ENCODE measurements at regions not wholly inside any gene's neighbourhood (a gene's known extent, or its start where the extent isn't known, plus 50 kb on each side); places are given as distances from the start of the nearest gene placed in this dataset.
"Not testable (repeated sequence)": the region's sequence is repeated elsewhere in the genome, so short reads cannot be mapped to it uniquely, and the experiment has no call there.

- DNase-seq (ENCODE audit: low read depth) = no peak
Measured at GRCh38 chr13:80957019-80957655, 616.2 kb upstream of the SPRY2 start.

GRCh38 chr13:80955501-80955900 lies 614.6 kb upstream of the SPRY2 start:
- no peak for DNase-seq (ENCODE audit: low read depth)

- DNase-seq (ENCODE audit: low read depth) = no peak
Measured at GRCh38 chr13:80952158-80952557, 611.2 kb upstream of the SPRY2 start.

- no peak for DNase-seq (ENCODE audit: low read depth)
Measured at GRCh38 chr13:80946008-80946802, 605.3 kb upstream of the SPRY2 start.

GRCh38 chr13:80945328-80945727 lies 604.4 kb upstream of the SPRY2 start:
- no peak for DNase-seq (ENCODE audit: low read depth)

- DNase-seq (ENCODE audit: low read depth) = no peak
Measured at GRCh38 chr13:80939581-80939980, 598.7 kb upstream of the SPRY2 start.

- no peak for DNase-seq (ENCODE audit: low read depth)
Measured at GRCh38 chr13:80931766-80932165, 590.8 kb upstream of the SPRY2 start.

- no peak for DNase-seq (ENCODE audit: low read depth)
Measured at GRCh38 chr13:80931118-80931517, 590.2 kb upstream of the SPRY2 start.

GRCh38 chr13:80928241-80928640 lies 587.3 kb upstream of the SPRY2 start:
- no peak for DNase-seq (ENCODE audit: low read depth)

GRCh38 chr13:80926024-80926423 lies 585.1 kb upstream of the SPRY2 start:
- not testable (repeated sequence) for DNase-seq (ENCODE audit: low read depth)

GRCh38 chr13:80924596-80924995 lies 583.7 kb upstream of the SPRY2 start:
- DNase-seq (ENCODE audit: low read depth) = no peak

- DNase-seq (ENCODE audit: low read depth) = no peak
Measured at GRCh38 chr13:80923907-80924306, 583.0 kb upstream of the SPRY2 start.

- DNase-seq (ENCODE audit: low read depth) = no peak
Measured at GRCh38 chr13:80921971-80922370, 581.0 kb upstream of the SPRY2 start.

GRCh38 chr13:80921541-80921940 lies 580.6 kb upstream of the SPRY2 start:
- DNase-seq (ENCODE audit: low read depth) = no peak

- no peak for DNase-seq (ENCODE audit: low read depth)
Measured at GRCh38 chr13:80906860-80907259, 565.9 kb upstream of the SPRY2 start.

GRCh38 chr13:80904386-80904785 lies 563.5 kb upstream of the SPRY2 start:
- DNase-seq (ENCODE audit: low read depth) = no peak

- DNase-seq (ENCODE audit: low read depth) = no peak
Measured at GRCh38 chr13:80903911-80904310, 563.0 kb upstream of the SPRY2 start.

- DNase-seq (ENCODE audit: low read depth) = no peak
Measured at GRCh38 chr13:80901530-80901929, 560.6 kb upstream of the SPRY2 start.

GRCh38 chr13:80901111-80901510 lies 560.2 kb upstream of the SPRY2 start:
- no peak for DNase-seq (ENCODE audit: low read depth)

GRCh38 chr13:80900561-80900960 lies 559.6 kb upstream of the SPRY2 start:
- DNase-seq (ENCODE audit: low read depth) = no peak

GRCh38 chr13:80897641-80898040 lies 556.7 kb upstream of the SPRY2 start:
- not testable (repeated sequence) for DNase-seq (ENCODE audit: low read depth)

- DNase-seq (ENCODE audit: low read depth) = no peak
Measured at GRCh38 chr13:80894917-80895316, 554.0 kb upstream of the SPRY2 start.

- DNase-seq (ENCODE audit: low read depth) = no peak
Measured at GRCh38 chr13:80889829-80890228, 548.9 kb upstream of the SPRY2 start.

GRCh38 chr13:80888390-80888789 lies 547.5 kb upstream of the SPRY2 start:
- no peak for DNase-seq (ENCODE audit: low read depth)
